ENCODE measurements at regions not wholly inside any gene's neighbourhood (a gene's known extent, or its start where the extent isn't known, plus 50 kb on each side); places are given as distances from the start of the nearest gene placed in this dataset.

GRCh38 chr2:163799807-163800206, 64.0 kb upstream of the FIGN start:
- DNase-seq: no peak
- Histone ChIP-seq H3K36me3 (no peaks in the 10 kb centered on the region), H3K27me3 (replicated peaks in 1 of 7) (no peaks in the 10 kb centered on the region), H3K9me3 (peaks cover 0 to 4% (median 0%) of the 10 kb centered on the region in 8 donors), H3K27ac (no peak overlapping the region), H3K4me3 (no peak overlapping the region), H3K4me1 (no peaks in the 10 kb centered on the region)
- TF ChIP-seq POLR2AphosphoS5 (IDR thresholded peaks at IDR 0.05) (no peak), POLR2A (IDR thresholded peaks at IDR 0.05) (no peak), CTCF (IDR thresholded peaks at IDR 0.05 in 8 of 11, conservative IDR thresholded peaks at IDR 0.05 in 3 of 11) (no peak)
- intact Hi-C loops (cut with DNase I; ENCODE audit: low total_unique reads): no loop called here
- WGBS, 5 donors: 72 to 88% (median 82%) methylated on average over 2 of the region's 2 CpGs

GRCh38 chr2:163794635-163795034, 58.8 kb upstream of the FIGN start:
- Histone ChIP-seq H3K36me3 (no peaks in the 10 kb centered on the region), H3K9me3 (peaks cover 0 to 5% (median 0%) of the 10 kb centered on the region in 8 donors), H3K4me1 (no peaks in the 10 kb centered on the region)

More at GRCh38 chr2:163794635-163795034, 58.8 kb upstream of the FIGN start:
- intact Hi-C loops (cut with DNase I; ENCODE audit: low total_unique reads): no loop called here
- no peak overlapping the region for H3K27ac ChIP-seq
- H3K27me3 ChIP-seq (replicated peaks in 1 of 7): no peaks in the 10 kb centered on the region
- no peak overlapping the region for H3K4me3 ChIP-seq
- no peak for DNase-seq
- TF ChIP-seq POLR2AphosphoS5 (IDR thresholded peaks at IDR 0.05) (no peak), CTCF (IDR thresholded peaks at IDR 0.05 in 8 of 11, conservative IDR thresholded peaks at IDR 0.05 in 3 of 11) (no peak), POLR2A (IDR thresholded peaks at IDR 0.05) (no peak)

Small RNA genes in the stretch of these regions (small RNA-seq; reads per million reads assigned to genes)
- gene CYP2C56P: 0 reads per million in 4 donors

Data from spleen (tissue), 11 donors.